ENCODE measurements at regions not wholly inside any gene's neighbourhood (a gene's known extent, or its start where the extent isn't known, plus 50 kb on each side); places are given as distances from the start of the nearest gene placed in this dataset.
"Not testable (repeated sequence)": the region's sequence is repeated elsewhere in the genome, so short reads cannot be mapped to it uniquely, and the experiment has no call there.

- not testable (repeated sequence) for TF ChIP-seq OSR1 (CRISPR knock-in tag; IDR thresholded peaks at IDR 0.05); TCF4 (CRISPR knock-in tag; IDR thresholded peaks at IDR 0.05; ENCODE audit: borderline replicate concordance)
Observed at GRCh38 chr2:132265595-132265994, 103.8 kb upstream of the ANKRD30BL start.
